Thyroid gland (tissue), 4 donors: ENCODE measurements at regions not wholly inside any gene's neighbourhood (a gene's known extent, or its start where the extent isn't known, plus 50 kb on each side); places are given as distances from the start of the nearest gene placed in this dataset.

ENCODE experiments used
- DNase-seq, 2 donors: peaks; one replicate each; pipeline ENCODE4 v3.0.0-alpha.2; 2019
- H3K27ac ChIP-seq, 3 donors: fragments of 200-600 bp; sonication (generic); 1 replicate in 2 of 3; 2 replicates in 1 of 3; pipeline ENCODE4 v1.5.1; 2016 to 2019; ENCODE audit warnings: mild to moderate bottlenecking in 1 of 3, moderate library complexity in 1 of 3
- H3K27me3 ChIP-seq: fragments of 200-600 bp; sonication (generic); one replicate; pipeline ENCODE4 v1.5.1; 2019
- H3K36me3 ChIP-seq, 2 donors: fragments of 200-600 bp; sonication (generic); one replicate each; pipeline ENCODE4 v1.5.1; 2016 to 2019
- H3K4me1 ChIP-seq, 2 donors: fragments of 200-600 bp; sonication (generic); one replicate each; pipeline ENCODE4 v1.5.1; 2017 to 2019
- H3K4me3 ChIP-seq, 3 donors: fragments of 200-600 bp; sonication (generic); replicated peaks in 1 of 3; 1 replicate in 2 of 3; 2 replicates in 1 of 3; pipeline ENCODE4 v1.5.1; 2016; ENCODE audit warnings: mild to moderate bottlenecking in 1 of 3
- H3K9me3 ChIP-seq: fragments of 200-600 bp; sonication (generic); one replicate; pipeline ENCODE4 v1.5.1; 2017
- POLR2A ChIP-seq, 2 donors: fragments of 450-650 bp; IDR thresholded peaks; one replicate each; pipeline ENCODE4 v1.6.1; 2017; ENCODE audit warnings: antibody characterized with exemption in 2 of 2, mild to moderate bottlenecking in 2 of 2, moderate library complexity in 1 of 2
- WGBS, 2 donors: methylation state at CpG; one replicate each; pipeline ENCODE4 v1.1.5; 2017; 5-methylcytosine and 5-hydroxymethylcytosine counted together
- intact Hi-C: fragments of 100-400 bp; cut with DNase I; formaldehyde crosslinking; loops from one replicate; pipeline ENCODE4 v1.15.1; 2023
- TF ChIP-seq, protein P1 (sequence below), 6 experiments: fragments of 200-600 bp in 3 of 6; fragments of 450-650 bp in 3 of 6; sonication (generic) in 3 of 6; IDR thresholded peaks; one replicate each; pipeline ENCODE4 v1.5.1; 2016 to 2019; ENCODE audit warnings: antibody characterized with exemption in 6 of 6, mild to moderate bottlenecking in 2 of 6, inconsistent platforms in 1 of 6, moderate library complexity in 1 of 6

DNA sequence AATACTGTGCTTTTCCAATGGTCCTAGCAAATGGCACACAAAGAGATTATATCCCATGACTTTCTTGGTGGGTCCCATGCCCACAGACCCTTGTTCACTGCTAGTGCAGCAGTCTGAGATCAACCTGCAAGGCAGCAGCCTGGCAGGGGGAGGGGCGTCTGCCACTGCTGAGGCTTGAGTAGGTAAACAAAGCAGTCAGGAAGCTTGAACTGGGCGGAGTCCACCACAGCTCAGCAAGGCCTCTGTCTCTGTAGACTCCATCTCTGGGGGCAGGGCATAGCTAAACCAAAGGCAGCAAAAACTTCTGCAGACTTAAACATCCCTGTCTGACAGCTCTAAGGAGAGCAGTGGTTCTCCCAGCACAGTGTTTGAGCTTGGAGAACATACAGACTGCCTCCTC, 82.9 kb downstream of the ZNF737 start:
- Histone ChIP-seq H3K9me3 (no peaks in the 10 kb centered on the region), H3K36me3 (no peaks in the 10 kb centered on the region), H3K4me3 (no peak overlapping the region), H3K27ac (no peak overlapping the region), H3K4me1 (peaks cover 0 to 3% of the 10 kb centered on the region in 2 donors), H3K27me3 (no peaks in the 10 kb centered on the region)
- peak; percentile 23 to 29 for DNase-seq
- no peak for TF ChIP-seq POLR2A (IDR thresholded peaks at IDR 0.05)
- TF ChIP-seq, protein P1, sequence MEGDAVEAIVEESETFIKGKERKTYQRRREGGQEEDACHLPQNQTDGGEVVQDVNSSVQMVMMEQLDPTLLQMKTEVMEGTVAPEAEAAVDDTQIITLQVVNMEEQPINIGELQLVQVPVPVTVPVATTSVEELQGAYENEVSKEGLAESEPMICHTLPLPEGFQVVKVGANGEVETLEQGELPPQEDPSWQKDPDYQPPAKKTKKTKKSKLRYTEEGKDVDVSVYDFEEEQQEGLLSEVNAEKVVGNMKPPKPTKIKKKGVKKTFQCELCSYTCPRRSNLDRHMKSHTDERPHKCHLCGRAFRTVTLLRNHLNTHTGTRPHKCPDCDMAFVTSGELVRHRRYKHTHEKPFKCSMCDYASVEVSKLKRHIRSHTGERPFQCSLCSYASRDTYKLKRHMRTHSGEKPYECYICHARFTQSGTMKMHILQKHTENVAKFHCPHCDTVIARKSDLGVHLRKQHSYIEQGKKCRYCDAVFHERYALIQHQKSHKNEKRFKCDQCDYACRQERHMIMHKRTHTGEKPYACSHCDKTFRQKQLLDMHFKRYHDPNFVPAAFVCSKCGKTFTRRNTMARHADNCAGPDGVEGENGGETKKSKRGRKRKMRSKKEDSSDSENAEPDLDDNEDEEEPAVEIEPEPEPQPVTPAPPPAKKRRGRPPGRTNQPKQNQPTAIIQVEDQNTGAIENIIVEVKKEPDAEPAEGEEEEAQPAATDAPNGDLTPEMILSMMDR (IDR thresholded peaks at IDR 0.05), result no peak
- 54 to 67% methylated on average over 1 to 2 of the region's 2 CpGs for WGBS, 2 donors
- intact Hi-C loops, result no loop called here

DNA sequence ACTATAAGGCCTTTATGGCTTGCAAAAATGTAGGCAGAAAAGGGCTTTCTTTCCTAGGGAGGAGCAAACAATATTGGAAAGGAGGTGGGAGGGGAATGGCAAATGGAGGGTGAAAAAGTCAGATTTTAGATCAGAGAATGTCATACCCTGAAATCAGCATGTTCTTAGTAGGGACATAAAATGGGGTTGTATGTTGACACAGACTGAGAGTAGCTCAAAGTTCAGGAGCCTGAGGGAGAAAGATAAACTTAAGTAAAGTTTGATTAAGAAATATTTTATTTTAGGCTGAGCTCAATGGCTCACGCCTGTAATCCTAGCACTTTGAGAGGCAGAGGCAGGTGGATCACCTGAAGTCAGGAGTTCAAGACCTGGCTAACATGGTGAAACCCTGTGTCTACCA, 83.8 kb downstream of the ZNF737 start:
- 89 to 90% methylated on average over 1 of the region's 1 CpG for WGBS, 2 donors
- intact Hi-C loops, result no loop called here
- Histone ChIP-seq H3K27ac (no peak overlapping the region), H3K36me3 (no peaks in the 10 kb centered on the region), H3K9me3 (no peaks in the 10 kb centered on the region), H3K4me3 (no peak overlapping the region), H3K27me3 (no peaks in the 10 kb centered on the region), H3K4me1 (peaks cover 0 to 3% of the 10 kb centered on the region in 2 donors)
- no peak for DNase-seq
- TF ChIP-seq POLR2A (IDR thresholded peaks at IDR 0.05), result no peak
- TF ChIP-seq, protein P1 (IDR thresholded peaks at IDR 0.05), result no peak

DNA sequence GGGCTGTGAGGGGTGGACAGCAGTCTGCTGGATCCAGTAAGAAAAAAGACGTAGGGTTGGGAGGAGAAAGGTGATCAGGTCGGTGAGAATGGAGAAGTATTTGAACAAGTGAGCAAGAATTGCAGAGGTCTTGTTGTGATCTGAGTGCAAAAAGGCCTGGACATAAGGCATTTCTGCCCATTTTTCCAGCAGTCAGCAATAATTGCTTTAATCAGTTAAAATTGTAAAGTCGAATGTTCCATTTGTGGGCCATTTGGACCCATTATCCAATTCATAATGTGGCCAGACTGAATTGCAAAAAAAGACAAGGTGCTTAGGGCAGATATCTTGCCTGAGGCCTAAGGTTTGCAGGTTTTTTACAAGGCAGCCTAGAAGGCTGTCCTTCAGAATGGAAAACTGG, 86.1 kb downstream of the ZNF737 start:
- no peak for DNase-seq
- TF ChIP-seq POLR2A (IDR thresholded peaks at IDR 0.05), result no peak
- TF ChIP-seq, protein P1 (IDR thresholded peaks at IDR 0.05), result no peak

DNA sequence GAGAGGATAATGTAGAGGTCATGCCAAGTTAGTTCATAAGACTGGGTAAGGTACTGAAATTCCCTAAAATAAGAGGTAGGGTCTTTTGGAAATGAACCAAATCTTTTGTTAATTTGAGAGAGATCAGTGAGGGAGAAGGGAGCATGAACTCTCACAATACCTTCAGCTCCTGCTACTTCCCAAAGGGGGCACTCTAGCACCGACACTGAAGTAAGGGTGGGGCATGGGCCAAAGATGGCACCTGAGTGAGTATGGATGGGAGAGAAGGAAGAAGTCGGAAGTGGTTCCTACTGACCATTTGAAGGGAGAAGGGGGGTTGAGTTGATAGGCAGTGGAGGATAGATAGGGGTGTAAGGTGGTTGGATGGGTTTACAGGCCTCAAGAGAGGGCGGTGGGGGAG, 86.6 kb downstream of the ZNF737 start:
- Histone ChIP-seq H3K36me3 (no peaks in the 10 kb centered on the region), H3K27me3 (no peaks in the 10 kb centered on the region), H3K27ac (no peak overlapping the region), H3K4me3 (no peak overlapping the region), H3K4me1 (peaks cover 0 to 3% of the 10 kb centered on the region in 2 donors), H3K9me3 (no peaks in the 10 kb centered on the region)
- intact Hi-C loops, result no loop called here
- DNase-seq, result no peak
- no peak for TF ChIP-seq POLR2A (IDR thresholded peaks at IDR 0.05)
- TF ChIP-seq, protein P1 (IDR thresholded peaks at IDR 0.05), result no peak
- WGBS, 2 donors, result 89% methylated on average over 3 of the region's 3 CpGs

More for the DNA sequence above, 86.1 kb downstream of the ZNF737 start:
- Histone ChIP-seq H3K27me3 (no peaks in the 10 kb centered on the region), H3K4me3 (no peak overlapping the region), H3K36me3 (no peaks in the 10 kb centered on the region), H3K4me1 (peaks cover 0 to 3% of the 10 kb centered on the region in 2 donors), H3K9me3 (no peaks in the 10 kb centered on the region), H3K27ac (no peak overlapping the region)
- whole genome bisulfite sequencing, 2 donors, result 89% methylated on average over 3 of the region's 3 CpGs
- intact Hi-C loops, result no loop called here

DNA sequence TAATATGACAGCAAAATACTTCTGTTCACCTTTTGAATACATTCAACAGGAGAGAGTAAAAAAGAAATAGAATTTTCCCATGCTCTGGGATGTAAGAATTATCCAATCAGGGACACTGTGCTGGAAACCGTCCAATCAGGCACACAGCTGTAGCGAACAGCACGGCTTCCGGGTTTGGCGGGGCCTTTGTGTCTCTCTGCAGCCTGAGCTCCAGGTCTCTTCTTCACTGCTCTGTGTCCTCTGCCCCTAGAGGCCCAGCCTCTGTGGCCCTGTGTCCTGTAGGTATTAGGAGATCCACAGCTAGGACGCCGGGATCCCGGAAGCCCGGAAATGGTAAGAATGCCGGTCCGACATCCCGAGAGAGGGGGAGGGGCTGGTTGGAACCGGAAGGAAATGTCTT, 92.7 kb downstream of the ZNF737 start:
- H3K27me3 ChIP-seq, result no peaks in the 10 kb centered on the region
- H3K9me3 ChIP-seq, result no peaks in the 10 kb centered on the region
- no peak for TF ChIP-seq POLR2A (IDR thresholded peaks at IDR 0.05)
- TF ChIP-seq, protein P1 (IDR thresholded peaks at IDR 0.05), result no peak
- no peak overlapping the region for H3K27ac ChIP-seq
- 93 to 94% methylated on average over 13 of the region's 13 CpGs for WGBS, 2 donors
- no peak for DNase-seq
- intact Hi-C loops, result no loop called here
- peaks cover 12 to 21% of the 10 kb centered on the region in 2 donors for H3K4me1 ChIP-seq
- H3K36me3 ChIP-seq, result no peaks in the 10 kb centered on the region
- H3K4me3 ChIP-seq, result no peak overlapping the region
